AG08396 (cell line): ENCODE measurements at regions not wholly inside any gene's neighbourhood (a gene's known extent, or its start where the extent isn't known, plus 50 kb on each side); places are given as distances from the start of the nearest gene placed in this dataset.

Experiments used
- DNase-seq: peaks from one replicate; pipeline ENCODE4 v3.0.0; 2012; ENCODE audit warnings: low spot score, mixed read lengths

GRCh38 chr12:28107679-28108078 is 82.6 kb upstream of the CCDC91 start:
- DNase-seq = no peak

DNA sequence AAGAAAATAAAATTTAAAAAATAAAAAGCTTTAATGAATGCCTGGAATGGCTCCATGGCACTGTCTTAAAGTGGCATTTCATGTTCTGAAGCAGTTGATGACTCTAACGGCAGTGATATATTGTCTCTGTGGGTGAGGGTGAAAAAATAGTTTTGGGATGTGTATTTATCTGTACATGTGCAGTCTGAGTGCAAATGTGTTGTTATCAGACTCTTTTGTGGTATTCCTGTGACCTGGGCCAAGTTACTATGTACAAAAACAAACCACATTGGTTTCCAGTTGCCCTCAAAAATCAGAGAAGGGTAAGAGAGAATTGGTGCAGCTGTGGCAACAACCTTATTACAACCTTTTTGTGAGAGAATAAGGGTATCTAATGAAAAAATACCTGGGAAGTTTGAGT is 81.7 kb upstream of the CCDC91 start:
- no peak for DNase-seq

DNA sequence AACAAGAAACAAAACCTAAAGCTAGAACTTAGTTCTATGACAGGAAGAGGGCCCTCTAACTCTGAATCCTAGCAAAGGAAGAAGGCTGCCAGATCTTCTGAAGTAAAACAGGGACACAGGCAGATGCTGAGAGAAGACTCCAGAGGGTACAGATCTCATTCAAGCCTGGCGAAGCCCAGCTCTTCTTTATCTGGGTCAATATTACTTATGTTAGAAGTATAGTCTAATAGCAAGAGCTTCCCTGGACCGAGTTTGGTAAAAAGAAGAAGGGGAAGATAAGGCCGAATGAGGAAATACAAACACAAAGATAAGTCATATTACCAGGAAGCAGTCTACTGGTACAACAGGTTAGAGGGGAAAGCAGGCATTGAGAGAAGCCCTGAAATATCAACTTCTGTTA is 79.9 kb upstream of the CCDC91 start:
- no peak for DNase-seq

DNA sequence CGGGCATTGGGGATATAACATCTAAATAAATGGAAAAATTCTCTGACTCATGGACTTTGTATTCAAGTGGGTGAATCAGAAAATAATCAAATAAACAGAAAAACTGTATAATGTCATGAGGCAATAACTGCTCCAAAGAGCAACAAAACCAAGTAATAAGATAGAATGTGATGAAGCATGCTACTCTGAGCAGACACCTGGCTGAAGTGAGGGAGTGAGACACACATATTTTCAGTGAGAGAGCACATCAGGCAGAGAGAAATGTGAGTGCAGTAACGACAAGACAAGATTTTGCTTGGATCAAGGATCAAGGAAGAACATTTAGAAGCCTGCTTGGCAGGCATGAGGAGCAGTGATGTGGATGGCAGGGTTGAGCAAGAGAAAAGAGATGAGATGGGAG is 75.8 kb upstream of the CCDC91 start:
- no peak for DNase-seq

DNA sequence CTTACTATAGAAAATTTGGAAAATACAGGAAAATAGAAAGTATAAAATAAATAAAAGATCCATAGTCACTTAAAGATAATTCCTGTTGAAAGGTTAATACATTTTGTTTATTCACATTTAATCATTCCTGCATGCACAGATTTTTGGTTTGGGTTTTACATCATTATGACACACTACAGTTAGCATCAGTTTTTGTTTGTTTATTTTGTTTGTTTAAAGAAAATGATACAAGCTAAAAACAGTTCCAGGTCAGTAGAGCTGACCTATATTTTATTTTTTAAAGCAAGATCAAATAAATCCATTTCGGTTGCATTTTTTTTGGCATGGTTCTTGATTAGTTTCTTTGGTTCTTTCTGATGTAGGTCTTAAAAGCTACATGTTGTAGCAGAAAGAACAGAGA is 68.8 kb upstream of the CCDC91 start:
- no peak for DNase-seq

GRCh38 chr12:28121899-28122655 is 68.2 kb upstream of the CCDC91 start:
- DNase-seq = no peak

- no peak for DNase-seq
Observed at GRCh38 chr12:28122756-28123155, 67.5 kb upstream of the CCDC91 start.

- DNase-seq = no peak
Observed at GRCh38 chr12:28127455-28127854, 62.8 kb upstream of the CCDC91 start.

- DNase-seq = no peak
Observed at GRCh38 chr12:28129031-28129430, 61.2 kb upstream of the CCDC91 start.

- DNase-seq = no peak
Observed at GRCh38 chr12:28130234-28130624, 60.0 kb upstream of the CCDC91 start.

- DNase-seq = peak; percentile 44
Observed at GRCh38 chr12:28130625-28131598, 59.3 kb upstream of the CCDC91 start.

DNA sequence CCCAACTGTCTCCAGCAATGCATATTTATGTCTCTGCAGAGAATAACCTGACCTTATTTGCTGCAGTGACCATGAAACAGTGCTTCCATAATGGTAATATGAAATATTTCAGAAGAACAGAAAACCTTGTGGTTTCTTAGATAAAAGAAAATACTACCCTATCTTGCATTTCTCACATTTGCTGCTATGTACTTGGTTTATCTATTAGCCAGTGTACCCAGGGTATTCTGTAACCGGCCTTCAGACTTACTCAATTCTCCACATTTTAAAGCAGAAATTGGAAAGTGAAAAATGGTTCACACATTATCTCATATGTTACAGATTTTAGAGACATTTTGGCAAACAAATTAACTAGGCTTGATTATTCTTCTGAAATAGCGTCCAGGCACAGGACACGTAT is 57.9 kb upstream of the CCDC91 start:
- no peak for DNase-seq

DNA sequence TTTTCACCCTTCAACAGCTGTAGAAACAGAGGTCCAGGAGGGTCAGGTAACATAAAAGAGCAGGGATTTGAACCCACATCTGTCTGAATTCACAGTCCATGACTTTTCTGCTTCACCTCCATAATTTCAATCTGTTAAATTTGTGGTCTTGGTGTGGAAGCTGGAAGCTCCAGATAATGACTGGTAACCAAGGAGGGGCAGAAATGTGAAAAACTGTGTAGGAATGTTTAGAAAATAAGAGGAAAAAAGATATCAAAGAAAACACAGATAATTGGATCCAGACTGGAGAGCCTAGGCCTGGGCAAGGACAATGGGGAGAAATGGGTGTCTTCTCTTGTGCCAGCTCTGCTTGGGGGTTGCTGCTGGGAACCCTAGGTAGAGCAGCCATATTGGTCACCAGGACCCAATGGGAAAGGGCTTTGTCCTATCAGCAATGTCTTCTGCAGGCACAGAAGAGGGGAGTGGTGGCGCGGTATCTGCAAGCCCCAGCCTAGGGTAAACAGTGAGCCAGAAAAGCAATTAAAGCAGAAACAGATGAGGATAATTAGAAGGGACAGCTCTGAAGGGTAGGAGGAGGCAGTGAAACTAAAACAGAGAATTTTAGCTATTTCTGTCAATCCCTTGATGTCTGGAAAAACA is 54.3 kb upstream of the CCDC91 start:
- DNase-seq = no peak

GRCh38 chr12:28137414-28137813 is 52.8 kb upstream of the CCDC91 start:
- no peak for DNase-seq

DNA sequence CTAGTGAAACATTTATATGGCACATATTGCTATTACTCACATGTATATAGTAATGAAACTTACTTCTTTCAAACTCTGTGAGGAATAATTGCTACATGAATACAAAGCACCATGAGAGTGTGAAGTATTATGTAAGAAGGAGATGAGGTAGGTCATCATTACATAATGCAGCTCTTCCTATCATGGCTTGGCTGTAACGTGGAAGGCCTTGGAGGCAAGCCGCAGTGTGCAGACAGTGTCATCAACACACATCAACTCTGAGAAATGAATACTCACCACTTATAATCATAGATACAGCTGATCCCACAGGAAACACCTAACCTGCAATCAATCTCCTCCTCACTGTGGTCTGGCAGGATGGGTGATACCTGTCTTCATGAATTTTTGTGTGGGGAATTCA is 49.9 kb upstream of the CCDC91 start:
- no peak for DNase-seq
